GM12878 (cell line): ENCODE measurements at regions not wholly inside any gene's neighbourhood (a gene's known extent, or its start where the extent isn't known, plus 50 kb on each side); places are given as distances from the start of the nearest gene placed in this dataset.

ENCODE experiments used
- BACH1 ChIP-seq: fragments of 450-650 bp; IDR thresholded peaks from 2 replicates; pipeline ENCODE4 v1.6.1; 2017; ENCODE audit warnings: mild to moderate bottlenecking, borderline replicate concordance
- BCL11A ChIP-seq: IDR thresholded peaks from 2 replicates; pipeline ENCODE4 v1.6.1; 2011; ENCODE audit warnings: low read depth, low read length
- EZH2 ChIP-seq: IDR thresholded peaks from 2 replicates; pipeline ENCODE4 v1.6.1; 2012; ENCODE audit warnings: low read depth, mild to moderate bottlenecking, control low read depth, inconsistent platforms, low read length, borderline replicate concordance; ENCODE audit not compliant: control insufficient read depth
- GATAD2B ChIP-seq: fragments of 450-650 bp; conservative IDR thresholded peaks from 2 replicates; pipeline ENCODE4 v1.6.1; 2017; ENCODE audit warnings: low read depth, mild to moderate bottlenecking, moderate library complexity
- IKZF1 ChIP-seq: fragments of 450-650 bp; conservative IDR thresholded peaks from 2 replicates; pipeline ENCODE4 v1.6.1; 2017; ENCODE audit warnings: antibody characterized with exemption, mild to moderate bottlenecking
- KDM1A ChIP-seq: fragments of 200-600 bp; sonication (generic); IDR thresholded peaks from 2 replicates; pipeline ENCODE4 v1.6.1; 2016; ENCODE audit warnings: borderline replicate concordance
- KLF5 ChIP-seq: fragments of 450-650 bp; IDR thresholded peaks from 2 replicates; pipeline ENCODE4 v1.6.1; 2014; ENCODE audit warnings: mild to moderate bottlenecking; ENCODE audit not compliant: partially characterized antibody
- NBN ChIP-seq: fragments of 450-650 bp; IDR thresholded peaks from 2 replicates; pipeline ENCODE4 v1.6.1; 2016
- NFIC ChIP-seq: IDR thresholded peaks from 2 replicates; pipeline ENCODE4 v1.6.1; 2012; ENCODE audit warnings: low read depth, mild to moderate bottlenecking, inconsistent platforms, low read length, moderate library complexity
- PML ChIP-seq: IDR thresholded peaks from 2 replicates; pipeline ENCODE4 v1.6.1; 2012; ENCODE audit warnings: low read length, inconsistent platforms
- POLR2A ChIP-seq: IDR thresholded peaks from 2 replicates; pipeline ENCODE4 v1.6.1; 2011; ENCODE audit warnings: low read depth, mild to moderate bottlenecking, low read length
- RFX5 ChIP-seq: IDR thresholded peaks from 2 replicates; pipeline ENCODE4 v1.6.1; 2011; ENCODE audit warnings: low read depth, low read length, improper control_type of control experiment
- SIX5 ChIP-seq: IDR thresholded peaks from 2 replicates; pipeline ENCODE4 v1.6.1; 2011; ENCODE audit warnings: mild to moderate bottlenecking, low read depth, low read length, moderate library complexity; ENCODE audit not compliant: severe bottlenecking
- SMAD1 ChIP-seq: fragments of 450-650 bp; IDR thresholded peaks from 2 replicates; pipeline ENCODE4 v1.6.1; 2018; ENCODE audit warnings: mild to moderate bottlenecking, low read depth; ENCODE audit not compliant: partially characterized antibody
- SMARCA5 ChIP-seq: fragments of 450-650 bp; IDR thresholded peaks from 2 replicates; pipeline ENCODE4 v1.6.1; 2017; ENCODE audit warnings: mild to moderate bottlenecking
- SREBF1 ChIP-seq: IDR thresholded peaks from 2 replicates; pipeline ENCODE4 v1.6.1; 2012; ENCODE audit warnings: mild to moderate bottlenecking, low read length
- SRF ChIP-seq, 2 experiments: IDR thresholded peaks; 2 replicates each; pipeline ENCODE4 v1.6.1; 2011; ENCODE audit warnings: low read depth in 2 of 2, low read length in 2 of 2, mild to moderate bottlenecking in 1 of 2, moderate library complexity in 1 of 2
- TAF1 ChIP-seq: IDR thresholded peaks from 2 replicates; pipeline ENCODE4 v1.6.1; 2011; ENCODE audit warnings: mild to moderate bottlenecking, low read depth, low read length, borderline replicate concordance
- TARDBP ChIP-seq: IDR thresholded peaks from 2 replicates; pipeline ENCODE4 v1.6.1; 2016; ENCODE audit warnings: borderline replicate concordance
- TCF12 ChIP-seq: IDR thresholded peaks from 2 replicates; pipeline ENCODE4 v1.6.1; 2011; ENCODE audit warnings: low read depth, mild to moderate bottlenecking, low read length
- YBX1 ChIP-seq: fragments of 450-650 bp; IDR thresholded peaks from 2 replicates; pipeline ENCODE4 v1.6.1; 2016; ENCODE audit warnings: antibody characterized with exemption
- TF ChIP-seq, protein P1 (sequence below): fragments of 450-650 bp; IDR thresholded peaks from 2 replicates; pipeline ENCODE4 v1.6.1; 2014; ENCODE audit warnings: mild to moderate bottlenecking
- TF ChIP-seq, protein P2 (sequence below): fragments of 450-650 bp; IDR thresholded peaks from 2 replicates; pipeline ENCODE4 v1.6.1; 2017; ENCODE audit warnings: mild to moderate bottlenecking, low read depth, inconsistent platforms; ENCODE audit not compliant: poor library complexity, severe bottlenecking

DNA sequence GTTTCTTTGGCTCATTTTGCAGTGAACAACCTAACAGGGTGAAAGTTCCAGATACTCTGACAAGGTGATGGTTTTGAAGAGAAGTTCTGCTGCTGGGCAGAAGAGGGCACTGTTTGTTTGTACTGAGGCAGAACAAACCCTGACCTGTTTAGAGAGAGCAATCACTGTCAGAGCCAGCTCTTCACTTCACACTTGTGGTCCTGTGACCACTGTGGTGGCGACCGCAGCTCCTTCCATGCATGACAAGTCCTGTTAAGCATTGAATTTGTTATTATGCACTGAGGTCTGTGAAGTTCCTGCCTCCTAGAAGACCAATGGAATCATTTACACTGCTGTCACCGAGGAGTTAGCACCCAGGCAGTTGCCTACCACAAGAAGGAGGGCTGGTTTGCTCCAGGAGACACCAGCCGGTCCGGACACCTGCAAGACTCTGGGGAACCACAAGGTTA lies 86.6 kb downstream of the ZNF330 start (continued):
- peak; percentile 83; the same call in 1 of the 2 replicates for TF ChIP-seq BACH1
- TF ChIP-seq SRF (IDR thresholded peaks at IDR 0.05; ENCODE audit: low read depth in 2 of 2, low read length in 2 of 2): no peak
- TF ChIP-seq TCF12: 0 out of 2 replicates have a peak, but pooled peaks have one; percentile 53
- peak; percentile 84 for TF ChIP-seq NFIC
- peak; percentile 79 for TF ChIP-seq NBN
- 0 out of 2 replicates have a peak, but pooled peaks have one; percentile 17 for TF ChIP-seq TAF1
- TF ChIP-seq SREBF1: no peak
- TF ChIP-seq KDM1A: no peak
- TF ChIP-seq RFX5: peak; percentile 80
- no peak; the same call in 1 of the 2 replicates for TF ChIP-seq TARDBP
- peak; percentile 2 for TF ChIP-seq SIX5
- TF ChIP-seq GATAD2B: peak; percentile 59
- TF ChIP-seq, protein P1, sequence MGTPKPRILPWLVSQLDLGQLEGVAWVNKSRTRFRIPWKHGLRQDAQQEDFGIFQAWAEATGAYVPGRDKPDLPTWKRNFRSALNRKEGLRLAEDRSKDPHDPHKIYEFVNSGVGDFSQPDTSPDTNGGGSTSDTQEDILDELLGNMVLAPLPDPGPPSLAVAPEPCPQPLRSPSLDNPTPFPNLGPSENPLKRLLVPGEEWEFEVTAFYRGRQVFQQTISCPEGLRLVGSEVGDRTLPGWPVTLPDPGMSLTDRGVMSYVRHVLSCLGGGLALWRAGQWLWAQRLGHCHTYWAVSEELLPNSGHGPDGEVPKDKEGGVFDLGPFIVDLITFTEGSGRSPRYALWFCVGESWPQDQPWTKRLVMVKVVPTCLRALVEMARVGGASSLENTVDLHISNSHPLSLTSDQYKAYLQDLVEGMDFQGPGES: no peak
- no peak for TF ChIP-seq PML
- TF ChIP-seq EZH2: no peak
- TF ChIP-seq BCL11A: peak; percentile 85
- TF ChIP-seq, protein P2, sequence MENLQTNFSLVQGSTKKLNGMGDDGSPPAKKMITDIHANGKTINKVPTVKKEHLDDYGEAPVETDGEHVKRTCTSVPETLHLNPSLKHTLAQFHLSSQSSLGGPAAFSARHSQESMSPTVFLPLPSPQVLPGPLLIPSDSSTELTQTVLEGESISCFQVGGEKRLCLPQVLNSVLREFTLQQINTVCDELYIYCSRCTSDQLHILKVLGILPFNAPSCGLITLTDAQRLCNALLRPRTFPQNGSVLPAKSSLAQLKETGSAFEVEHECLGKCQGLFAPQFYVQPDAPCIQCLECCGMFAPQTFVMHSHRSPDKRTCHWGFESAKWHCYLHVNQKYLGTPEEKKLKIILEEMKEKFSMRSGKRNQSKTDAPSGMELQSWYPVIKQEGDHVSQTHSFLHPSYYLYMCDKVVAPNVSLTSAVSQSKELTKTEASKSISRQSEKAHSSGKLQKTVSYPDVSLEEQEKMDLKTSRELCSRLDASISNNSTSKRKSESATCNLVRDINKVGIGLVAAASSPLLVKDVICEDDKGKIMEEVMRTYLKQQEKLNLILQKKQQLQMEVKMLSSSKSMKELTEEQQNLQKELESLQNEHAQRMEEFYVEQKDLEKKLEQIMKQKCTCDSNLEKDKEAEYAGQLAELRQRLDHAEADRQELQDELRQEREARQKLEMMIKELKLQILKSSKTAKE: peak; percentile 80
- no peak for TF ChIP-seq POLR2A
- TF ChIP-seq YBX1: no peak
- no peak for TF ChIP-seq SMAD1
- TF ChIP-seq SMARCA5: peak; percentile 44; the same call in 1 of the 2 replicates
- TF ChIP-seq KLF5: no peak
- peak; percentile 89 for TF ChIP-seq IKZF1
